Aorta (tissue), 5 donors: ENCODE measurements at regions not wholly inside any gene's neighbourhood (a gene's known extent, or its start where the extent isn't known, plus 50 kb on each side); places are given as distances from the start of the nearest gene placed in this dataset.

Experiments used
- ATAC-seq: fragments of 200-7000 bp; cut with Tn5 transposase; one replicate; pipeline ENCODE4 v1.9.1; 2022; ENCODE audit warnings: moderate library complexity; ENCODE audit not compliant: low FRiP score
- DNase-seq, 2 donors: peaks; one replicate each; pipeline ENCODE4 v3.0.0-alpha.2; 2020
- H3K27ac ChIP-seq, 2 donors: one replicate each; pipeline ENCODE4 v1.5.1; 2013; ENCODE audit warnings: low read length in 2 of 2, mild to moderate bottlenecking in 2 of 2, moderate library complexity in 2 of 2, control low read depth in 1 of 2, inconsistent platforms in 1 of 2, low read depth in 1 of 2
- H3K27me3 ChIP-seq, 2 donors: one replicate each; pipeline ENCODE4 v1.6.1; 2013; ENCODE audit warnings: control low read depth in 1 of 2, low read length in 1 of 2, mild to moderate bottlenecking in 1 of 2, moderate library complexity in 1 of 2; ENCODE audit not compliant: insufficient read depth in 2 of 2, control insufficient read depth in 1 of 2
- H3K36me3 ChIP-seq, 2 donors: one replicate each; pipeline ENCODE4 v1.6.1; 2013; ENCODE audit warnings: control low read depth in 1 of 2, low read length in 1 of 2, mild to moderate bottlenecking in 1 of 2; ENCODE audit not compliant: insufficient read depth in 2 of 2, control insufficient read depth in 1 of 2
- H3K4me1 ChIP-seq, 2 donors: one replicate each; pipeline ENCODE4 v1.6.1; 2013; ENCODE audit warnings: low read length in 2 of 2, control low read depth in 1 of 2, mild to moderate bottlenecking in 1 of 2, moderate library complexity in 1 of 2; ENCODE audit not compliant: insufficient read depth in 2 of 2, control insufficient read depth in 1 of 2
- H3K4me3 ChIP-seq, 2 donors: one replicate each; pipeline ENCODE4 v1.5.1; 2013; ENCODE audit warnings: low read length in 2 of 2, control low read depth in 1 of 2, mild to moderate bottlenecking in 1 of 2
- H3K9me3 ChIP-seq: one replicate; pipeline ENCODE4 v1.6.1; 2013; ENCODE audit warnings: mild to moderate bottlenecking, low read length; ENCODE audit not compliant: control insufficient read depth
- WGBS, 2 donors: extraction: QIAGEN DNeasy Blood & Tissue Kit; methylation state at CpG; one replicate each; pipeline ENCODE4 v1.1.7; 2013; 5-methylcytosine and 5-hydroxymethylcytosine counted together
- intact Hi-C, 2 donors: fragments of 100-400 bp; cut with DNase I; formaldehyde crosslinking; loops; one replicate each; pipeline versions ENCODE4 v1.14.2 to v1.15.0; 2022
- donor health status: healthy with polysubstance abuse.
- donor health status: Bipolar disorder and iron deficiency.
- donor health status: DM: no; HTN: no; CAD: no.
- donor health status: DM: no; HTN: no; CAD: no.
- donor health status: DM: yes; HTN: yes; CAD: no.

- 34 to 35% methylated on average over 3 of the region's 3 CpGs for WGBS, 2 donors
- Histone ChIP-seq H3K9me3 (no peaks in the 10 kb centered on the region), H3K4me1 (no peaks in the 10 kb centered on the region), H3K27ac (no peak overlapping the region), H3K36me3 (no peaks in the 10 kb centered on the region), H3K27me3 (no peaks in the 10 kb centered on the region), H3K4me3 (no peak overlapping the region)
- ATAC-seq (no peak), DNase-seq (no peak)
- intact Hi-C loops = no loop called here
Observed at GRCh38 chr4:24040811-24041210, 151.0 kb upstream of the PPARGC1A start.

DNA sequence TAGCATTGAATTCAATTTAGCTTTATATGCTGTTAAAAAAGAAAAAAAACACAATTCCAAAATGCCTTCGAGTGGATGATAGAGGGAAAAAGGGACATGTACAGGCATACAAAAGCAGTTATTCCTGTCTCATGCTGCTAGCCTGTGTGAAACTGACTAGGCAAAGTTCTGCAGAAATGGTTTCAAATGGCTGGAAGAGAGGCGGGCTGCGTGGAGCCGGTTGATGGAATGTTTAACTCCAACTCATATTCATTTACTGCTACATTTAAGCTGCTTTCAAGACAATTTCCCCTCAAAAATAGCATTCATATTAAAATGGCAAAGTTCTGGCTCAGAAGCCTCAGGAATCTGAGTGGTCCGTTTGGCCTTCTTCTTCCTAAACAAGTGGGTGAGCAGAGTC, 143.8 kb upstream of the PPARGC1A start:
- intact Hi-C loops = no loop called here
- H3K27me3 ChIP-seq = no peaks in the 10 kb centered on the region
- no peak overlapping the region for H3K4me3 ChIP-seq
- H3K36me3 ChIP-seq = no peaks in the 10 kb centered on the region
- no peaks in the 10 kb centered on the region for H3K9me3 ChIP-seq
- H3K4me1 ChIP-seq = no peaks in the 10 kb centered on the region
- WGBS, 2 donors = 56 to 71% methylated on average over 5 of the region's 5 CpGs
- H3K27ac ChIP-seq = no peak overlapping the region
- ATAC-seq (no peak), DNase-seq (no peak)

DNA sequence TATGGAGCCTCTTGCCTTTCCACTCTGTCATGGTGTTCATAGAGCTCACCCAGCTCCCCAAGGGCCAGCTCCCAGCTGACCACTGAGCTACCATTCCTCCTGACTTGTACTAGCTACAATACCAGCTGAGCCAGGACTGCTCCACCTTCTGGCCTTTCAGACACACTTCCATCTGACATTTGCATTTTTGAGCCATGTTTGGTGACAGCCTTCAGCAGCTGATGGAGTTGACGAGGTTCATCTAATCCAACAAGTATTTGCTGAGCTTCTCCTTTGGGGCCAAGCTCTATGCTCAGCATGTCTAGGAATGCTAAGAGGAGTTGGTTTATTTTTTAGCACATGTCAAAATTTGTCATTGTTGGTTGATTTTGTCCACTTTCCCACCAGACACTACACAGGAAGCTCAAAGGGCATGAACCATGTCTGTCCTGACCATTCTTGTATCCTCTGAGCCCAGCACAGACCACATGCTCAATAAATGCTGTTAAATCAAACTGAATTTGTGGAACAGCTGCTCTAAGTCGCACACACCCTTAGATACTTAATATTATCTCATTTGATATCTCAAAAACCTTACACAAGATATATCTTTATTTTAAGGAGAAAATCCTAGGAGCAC, 142.6 kb upstream of the PPARGC1A start:
- DNase-seq (no peak), ATAC-seq (no peak)
- H3K27me3 ChIP-seq = no peaks in the 10 kb centered on the region
- no peaks in the 10 kb centered on the region for H3K4me1 ChIP-seq
- H3K36me3 ChIP-seq = no peaks in the 10 kb centered on the region
- intact Hi-C loops = no loop called here
- H3K27ac ChIP-seq = no peak overlapping the region
- no peak overlapping the region for H3K4me3 ChIP-seq
- H3K9me3 ChIP-seq = no peaks in the 10 kb centered on the region
- 71 to 78% methylated on average over 2 of the region's 2 CpGs for WGBS, 2 donors

GRCh38 chr4:24026596-24026995, 136.7 kb upstream of the PPARGC1A start:
- Histone ChIP-seq H3K27me3 (no peaks in the 10 kb centered on the region), H3K9me3 (peaks cover 1% of the 10 kb centered on the region), H3K4me3 (no peak overlapping the region), H3K27ac (no peak overlapping the region), H3K4me1 (no peaks in the 10 kb centered on the region), H3K36me3 (no peaks in the 10 kb centered on the region)
- no peak for DNase-seq
- intact Hi-C loops = no loop called here
- 78 to 80% methylated on average over 4 of the region's 4 CpGs for WGBS, 2 donors
- ATAC-seq = no peak

DNA sequence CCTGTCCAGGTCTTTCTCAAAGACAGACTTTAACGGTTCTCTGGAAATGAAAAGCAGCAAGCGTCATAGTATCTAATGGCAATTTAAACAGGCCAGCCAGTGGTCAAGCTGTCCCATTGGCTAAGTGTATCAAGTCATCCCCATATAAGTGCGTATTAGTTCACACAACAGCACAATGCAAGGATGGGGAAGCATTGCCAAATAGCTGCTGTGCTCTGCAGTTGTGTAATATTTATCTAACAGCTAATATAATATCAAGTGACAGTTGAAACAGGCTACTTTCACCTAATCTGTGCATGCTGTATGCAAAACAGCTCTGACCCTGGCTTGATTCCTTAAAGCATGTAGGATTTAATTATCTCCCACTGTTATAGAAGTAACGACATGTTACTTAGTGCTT, 134.8 kb upstream of the PPARGC1A start:
- Histone ChIP-seq H3K4me1 (no peaks in the 10 kb centered on the region), H3K4me3 (no peak overlapping the region), H3K9me3 (peaks cover 1% of the 10 kb centered on the region), H3K36me3 (no peaks in the 10 kb centered on the region), H3K27me3 (no peaks in the 10 kb centered on the region), H3K27ac (no peak overlapping the region)
- 78 to 80% methylated on average over 4 of the region's 4 CpGs for WGBS, 2 donors
- no peak for ATAC-seq
- intact Hi-C loops = no loop called here
- no peak for DNase-seq

DNA sequence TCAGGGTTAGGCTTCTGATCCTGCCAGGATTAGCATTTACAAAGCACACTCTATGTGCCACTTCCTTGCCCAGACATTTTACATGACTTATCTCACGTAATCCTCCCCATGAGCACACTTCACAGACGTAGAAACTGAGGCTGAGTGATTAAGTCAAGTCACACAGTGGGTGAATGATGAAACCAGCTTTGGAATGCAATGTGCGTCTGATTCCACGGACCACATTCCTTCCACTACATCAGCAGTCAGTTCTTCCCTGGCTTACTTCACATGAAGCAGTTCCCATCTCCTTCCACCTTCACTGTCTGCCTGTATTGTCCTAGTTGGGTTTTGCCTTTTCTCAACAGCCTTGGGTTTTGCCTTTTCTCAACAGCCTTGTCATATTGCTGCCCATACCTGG, 134.3 kb upstream of the PPARGC1A start:
- DNase-seq (no peak), ATAC-seq (no peak)
- Histone ChIP-seq H3K27me3 (no peaks in the 10 kb centered on the region), H3K4me1 (no peaks in the 10 kb centered on the region), H3K27ac (no peak overlapping the region), H3K9me3 (peaks cover 1% of the 10 kb centered on the region), H3K4me3 (no peak overlapping the region), H3K36me3 (no peaks in the 10 kb centered on the region)
- 38 to 47% methylated on average over 4 of the region's 4 CpGs for WGBS, 2 donors
- intact Hi-C loops = no loop called here

DNA sequence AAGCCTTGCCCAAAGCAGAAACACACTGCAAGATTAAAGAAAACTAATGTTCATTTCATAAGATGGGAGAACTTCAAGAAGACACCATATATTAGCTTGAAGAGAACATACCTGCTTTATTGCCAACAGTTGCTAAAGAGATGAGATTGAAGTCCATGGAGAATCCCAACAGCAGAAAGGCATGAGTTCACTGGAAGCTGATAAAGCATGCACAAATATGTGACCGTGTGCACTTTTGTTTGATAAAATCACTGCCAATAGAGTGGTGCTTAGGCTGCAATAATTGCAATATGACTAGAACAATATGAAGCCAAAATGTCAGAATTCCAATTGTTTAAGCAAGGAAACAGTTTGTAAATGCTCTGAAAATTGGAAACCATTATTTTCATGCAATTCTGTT, 125.9 kb upstream of the PPARGC1A start:
- H3K27ac ChIP-seq = no peak overlapping the region
- no peak for DNase-seq
- intact Hi-C loops = no loop called here

GRCh38 chr4:24013668-24014422, 124.0 kb upstream of the PPARGC1A start:
- ATAC-seq (no peak), DNase-seq (no peak)
- Histone ChIP-seq H3K36me3 (no peaks in the 10 kb centered on the region), H3K4me3 (no peak overlapping the region), H3K9me3 (no peaks in the 10 kb centered on the region), H3K27ac (no peak overlapping the region), H3K4me1 (no peaks in the 10 kb centered on the region), H3K27me3 (no peaks in the 10 kb centered on the region)
- WGBS, 2 donors = 50 to 63% methylated on average over 8 of the region's 8 CpGs
- intact Hi-C loops = no loop called here

More for the DNA sequence above, 125.9 kb upstream of the PPARGC1A start:
- Histone ChIP-seq H3K9me3 (no peaks in the 10 kb centered on the region), H3K27me3 (no peaks in the 10 kb centered on the region), H3K4me1 (no peaks in the 10 kb centered on the region), H3K4me3 (no peak overlapping the region), H3K36me3 (no peaks in the 10 kb centered on the region)
- 75% methylated on average over 1 of the region's 1 CpG for WGBS, 2 donors
- ATAC-seq = no peak

DNA sequence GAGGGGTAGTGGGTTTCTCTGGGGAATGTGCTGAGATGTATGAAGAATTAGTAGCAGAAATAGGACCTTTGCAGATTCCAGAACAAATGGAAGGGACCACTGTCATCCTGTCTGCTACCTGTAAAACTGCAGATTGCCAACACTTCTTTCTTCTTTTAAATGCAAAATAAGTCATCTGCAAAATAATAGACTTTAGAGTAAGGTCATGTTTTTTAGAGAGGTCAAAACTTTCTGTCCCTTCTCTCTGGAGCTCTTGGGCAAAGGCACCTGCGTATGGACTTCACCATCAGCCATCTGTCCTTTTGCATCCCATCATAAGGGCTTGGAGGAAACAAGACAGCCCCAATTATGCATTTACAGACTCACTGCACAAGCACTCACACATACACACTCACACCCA, 121.1 kb upstream of the PPARGC1A start:
- H3K4me3 ChIP-seq = no peak overlapping the region
- WGBS, 2 donors = 63 to 70% methylated on average over 1 of the region's 1 CpG
- DNase-seq = no peak
- H3K27me3 ChIP-seq = no peaks in the 10 kb centered on the region
- H3K36me3 ChIP-seq = no peaks in the 10 kb centered on the region
- intact Hi-C loops = no loop called here
- H3K9me3 ChIP-seq = no peaks in the 10 kb centered on the region
- no peak for ATAC-seq
- H3K27ac ChIP-seq = no peak overlapping the region
- no peaks in the 10 kb centered on the region for H3K4me1 ChIP-seq
